ENCODE measurements at regions not wholly inside any gene's neighbourhood (a gene's known extent, or its start where the extent isn't known, plus 50 kb on each side); places are given as distances from the start of the nearest gene placed in this dataset.
"Not testable (repeated sequence)": the region's sequence is repeated elsewhere in the genome, so short reads cannot be mapped to it uniquely, and the experiment has no call there.

GRCh38 chr18:22504251-22505030, 86.7 kb upstream of the CTAGE1 start:
- no peak for DNase-seq

- no peak for DNase-seq
Observed at GRCh38 chr18:22505141-22505591, 87.5 kb upstream of the CTAGE1 start.

- no peak for DNase-seq
Observed at GRCh38 chr18:22507055-22507454, 89.3 kb upstream of the CTAGE1 start.

GRCh38 chr18:22509423-22509822, 91.7 kb upstream of the CTAGE1 start:
- DNase-seq: no peak

GRCh38 chr18:22510697-22511096, 93.0 kb upstream of the CTAGE1 start:
- no peak for DNase-seq

DNA sequence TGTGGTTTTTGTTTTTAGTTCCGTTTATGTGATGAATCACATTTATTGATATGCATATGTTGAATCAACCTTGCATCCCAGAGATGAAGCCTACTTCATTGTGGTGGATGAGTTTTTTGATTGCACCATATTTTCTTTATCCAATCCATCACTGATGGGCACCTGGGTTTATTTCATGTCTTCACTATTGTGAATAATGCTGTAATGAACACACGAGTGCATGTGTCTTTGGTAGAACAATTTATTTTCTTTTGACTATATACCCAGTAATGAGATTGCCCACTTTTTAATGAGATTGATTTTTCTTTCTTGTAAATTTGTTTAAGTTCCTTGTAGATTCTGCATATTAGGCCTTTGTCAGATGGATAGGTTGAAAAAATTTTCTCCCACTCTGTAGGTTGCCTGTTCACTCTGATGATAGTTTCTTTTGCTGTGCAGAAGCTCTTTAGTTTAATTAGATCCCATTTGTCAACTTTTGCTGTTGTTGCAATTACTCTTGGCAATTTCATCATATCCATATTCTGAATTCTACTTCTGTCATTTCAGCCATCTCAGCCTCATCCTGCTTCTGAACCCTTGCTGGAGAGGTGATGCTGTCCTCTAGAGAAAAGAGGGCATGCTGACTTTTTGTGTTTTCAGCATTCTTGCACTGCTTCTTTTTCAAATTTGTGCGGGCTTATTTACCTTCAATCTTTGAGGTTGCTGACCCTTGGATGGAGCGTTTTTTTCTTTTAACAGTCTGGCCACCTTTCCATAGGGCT, 96.2 kb upstream of the CTAGE1 start:
- no peak for DNase-seq

DNA sequence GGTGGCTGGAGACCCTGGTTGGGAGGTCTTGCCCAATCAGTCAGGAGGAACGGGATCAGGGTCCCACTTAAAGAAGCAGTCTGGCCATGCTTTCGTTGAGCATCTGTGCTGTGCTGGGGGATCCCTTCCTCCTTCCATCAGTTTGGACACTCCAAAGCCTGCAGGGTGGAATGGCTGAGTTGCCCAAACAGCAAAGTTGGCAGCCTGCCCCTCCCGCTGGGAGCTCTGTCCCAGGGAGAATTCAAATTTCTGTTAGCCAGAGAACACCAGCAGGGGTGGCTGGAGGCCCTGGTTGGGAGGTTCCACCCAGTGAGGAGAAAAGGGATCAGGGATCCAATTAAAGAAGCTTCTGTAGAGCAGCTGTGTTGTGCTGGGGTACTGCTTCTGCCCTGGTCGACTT, 96.9 kb upstream of the CTAGE1 start:
- DNase-seq: no peak

- no peak for DNase-seq
Observed at GRCh38 chr18:22515250-22515649, 97.5 kb upstream of the CTAGE1 start.

DNA sequence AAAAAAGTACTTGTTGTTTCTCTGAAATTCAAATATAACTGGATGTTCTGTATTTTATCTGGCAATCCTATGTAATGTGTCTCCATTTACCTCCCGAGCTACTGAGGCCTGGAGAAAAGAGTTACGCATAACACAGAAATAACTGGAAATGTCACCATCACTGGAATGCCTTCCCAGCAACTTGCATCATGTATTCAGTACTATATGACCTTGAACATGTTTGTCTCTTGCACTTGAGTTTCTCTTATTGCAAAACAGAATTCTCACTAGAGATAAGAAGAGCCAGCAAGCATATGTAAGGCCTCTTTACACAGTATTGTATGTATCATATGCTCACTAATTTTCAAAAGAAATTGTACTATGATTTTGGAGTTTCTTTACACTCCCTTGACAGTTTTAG, 99.6 kb upstream of the CTAGE1 start:
- DNase-seq: no peak

- no peak for DNase-seq
Observed at GRCh38 chr18:22521026-22521707, 103.5 kb upstream of the CTAGE1 start.

DNA sequence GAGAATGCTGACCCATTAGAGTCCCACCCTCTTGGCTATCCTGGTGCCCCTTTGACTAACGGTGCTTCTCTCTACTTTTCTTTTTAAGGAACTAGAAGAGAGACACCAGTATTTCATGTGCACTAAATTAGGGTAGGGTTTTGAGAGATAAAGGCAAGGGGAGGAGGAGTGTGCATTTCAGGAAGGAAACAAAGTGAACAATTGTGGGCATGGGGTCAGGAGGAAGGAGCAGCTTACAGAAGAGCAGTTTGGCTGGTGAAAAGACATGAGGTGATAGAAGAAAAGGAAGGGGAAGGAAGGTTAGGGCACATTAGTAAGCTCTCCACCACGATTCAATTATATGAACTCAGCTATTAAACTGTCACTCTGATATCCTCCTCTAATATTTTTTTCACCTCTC, 105.8 kb upstream of the CTAGE1 start:
- no peak for DNase-seq

DNA sequence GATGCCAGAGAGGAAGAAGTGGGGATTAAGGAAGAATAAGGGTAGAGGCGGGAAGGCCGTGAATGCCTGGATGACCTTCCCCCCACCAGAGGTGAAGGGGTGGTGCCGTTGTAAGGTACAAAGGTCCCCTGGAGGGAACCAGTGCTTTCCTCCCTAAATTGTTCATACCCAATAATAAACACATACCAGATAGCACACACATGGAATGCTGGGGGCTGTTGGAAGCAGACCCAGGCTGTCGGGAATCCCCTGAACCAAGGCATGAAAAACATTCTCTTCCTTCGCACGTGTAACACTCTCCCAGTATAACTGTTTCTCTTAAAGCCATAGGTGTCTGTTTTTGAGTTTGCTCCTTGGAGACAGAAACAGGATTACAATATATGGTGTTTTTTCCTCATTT, 107.1 kb upstream of the CTAGE1 start:
- no peak for DNase-seq

GRCh38 chr18:22525313-22525712, 107.6 kb upstream of the CTAGE1 start:
- DNase-seq: no peak

DNA sequence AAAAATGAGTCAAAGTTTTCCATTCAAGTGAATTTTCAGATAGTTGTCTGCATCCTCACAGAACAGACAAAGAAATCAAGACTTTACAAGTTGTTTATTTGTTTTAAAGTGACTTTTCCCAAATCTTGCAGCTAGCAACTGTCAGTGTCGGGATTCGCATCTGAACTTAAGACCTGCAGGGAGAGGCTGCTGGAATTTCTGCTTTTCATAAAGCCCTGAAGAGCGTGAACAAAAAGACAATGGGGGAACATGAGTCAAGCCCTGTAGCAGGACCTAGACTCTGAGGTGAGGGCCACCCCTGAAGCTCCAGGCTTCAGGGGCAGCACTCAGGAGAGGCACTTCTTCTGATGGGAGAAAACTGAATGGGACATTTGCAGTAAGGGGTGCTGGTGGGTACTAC, 108.2 kb upstream of the CTAGE1 start:
- no peak for DNase-seq

DNA sequence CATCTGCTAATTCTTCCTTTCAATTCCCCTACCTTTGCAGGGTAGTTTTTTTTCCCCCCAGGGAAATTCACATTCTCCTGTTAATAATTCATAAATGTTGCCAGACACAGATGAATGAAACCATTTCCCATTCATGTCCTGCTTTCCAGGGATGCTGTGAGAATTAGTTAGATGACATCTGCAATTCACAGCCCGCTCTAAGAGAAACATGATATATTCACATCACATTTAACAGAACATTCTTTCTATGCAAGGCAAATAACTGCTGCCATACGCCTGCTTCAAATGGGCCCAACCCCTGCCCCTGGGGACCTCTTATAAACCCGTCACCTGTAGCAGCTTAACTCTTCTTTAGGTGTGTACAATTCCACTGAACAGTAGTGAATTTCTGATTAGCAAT, 110.6 kb upstream of the CTAGE1 start:
- DNase-seq: no peak

DNA sequence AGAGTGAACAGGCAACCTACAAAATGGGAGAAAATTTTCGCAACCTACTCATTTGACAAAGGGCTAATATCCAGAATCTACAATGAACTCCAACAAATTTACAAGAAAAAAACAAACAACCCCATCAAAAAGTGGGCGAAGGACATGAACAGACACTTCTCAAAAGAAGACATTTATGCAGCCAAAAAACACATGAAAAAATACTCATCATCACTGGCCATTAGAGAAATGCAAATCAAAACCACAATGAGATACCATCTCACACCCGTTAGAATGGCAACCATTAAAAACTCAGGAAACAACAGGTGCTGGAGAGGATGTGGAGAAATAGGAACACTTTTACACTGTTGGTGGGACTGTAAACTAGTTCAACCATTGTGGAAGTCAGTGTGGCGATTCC, 117.0 kb upstream of the CTAGE1 start:
- not testable (repeated sequence) for DNase-seq

DNA sequence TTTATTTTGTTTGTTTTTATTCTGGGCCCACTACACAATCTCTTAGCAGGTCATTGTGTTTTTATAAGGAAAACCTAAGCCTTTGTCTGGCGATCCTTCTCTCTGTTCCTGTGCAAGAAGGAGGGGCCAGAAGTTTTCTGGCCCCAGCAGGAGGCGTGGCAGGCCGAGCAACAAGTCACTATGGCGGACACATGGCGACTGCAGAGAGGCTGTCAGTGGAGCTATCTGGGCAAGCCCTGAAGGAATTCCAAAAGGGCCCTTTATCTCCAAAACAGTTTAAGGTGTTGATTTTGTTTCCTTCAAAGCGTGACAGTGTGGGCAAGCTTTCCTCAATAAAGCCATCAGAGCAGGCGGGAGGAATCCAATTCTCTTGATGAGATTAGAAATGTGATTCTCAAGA, 118.8 kb upstream of the CTAGE1 start:
- no peak for DNase-seq

DNA sequence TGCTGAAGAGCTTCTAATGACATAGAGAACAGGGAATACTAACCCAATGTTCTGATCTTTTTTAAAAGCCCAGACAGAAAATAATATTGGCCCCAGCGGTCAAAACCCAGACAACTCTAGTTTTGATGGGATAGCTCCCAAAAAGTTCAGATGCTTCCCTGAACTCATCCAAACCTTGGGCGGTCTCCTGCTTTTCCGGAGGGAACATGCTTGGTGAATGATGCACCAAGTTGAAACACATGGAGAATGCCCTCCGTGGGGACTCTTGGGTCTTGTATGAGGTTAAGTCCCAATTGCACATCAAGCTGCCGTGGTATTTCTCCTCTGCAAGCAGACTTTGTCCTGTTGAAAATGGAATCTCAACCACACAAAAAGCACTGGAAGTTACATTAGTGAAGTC, 120.7 kb upstream of the CTAGE1 start:
- DNase-seq: no peak

GRCh38 chr18:22539051-22539765, 121.5 kb upstream of the CTAGE1 start:
- DNase-seq: no peak

GRCh38 chr18:22541232-22541631, 123.5 kb upstream of the CTAGE1 start:
- DNase-seq: no peak

- DNase-seq: no peak
Observed at GRCh38 chr18:22542406-22542835, 124.7 kb upstream of the CTAGE1 start.

DNA sequence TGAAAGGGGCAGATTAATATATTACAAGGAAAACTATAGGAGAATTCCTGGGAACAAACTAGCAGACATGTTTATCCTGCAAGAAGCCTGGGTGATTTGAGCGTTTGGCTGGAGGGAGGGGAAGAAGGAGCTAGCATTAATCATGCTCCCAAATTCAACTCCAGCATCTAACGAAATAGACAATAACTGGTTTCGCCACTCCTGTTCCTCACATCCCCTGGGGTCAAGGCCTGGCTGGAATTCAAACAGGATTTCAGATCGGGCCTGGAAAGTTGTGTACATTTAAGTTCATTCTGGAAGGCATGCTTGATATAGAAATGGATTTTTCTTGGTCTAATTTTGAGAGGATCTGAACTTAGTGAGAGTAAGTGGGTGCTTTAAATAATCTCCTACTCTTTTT, 126.1 kb upstream of the CTAGE1 start:
- DNase-seq: no peak

GRCh38 chr18:22544626-22545025, 126.9 kb upstream of the CTAGE1 start:
- no peak for DNase-seq
